HG02623 (cell line): ENCODE measurements at regions not wholly inside any gene's neighbourhood (a gene's known extent, or its start where the extent isn't known, plus 50 kb on each side); places are given as distances from the start of the nearest gene placed in this dataset.

Source experiments
- ATAC-seq: cut with Tn5 transposase; IDR thresholded peaks from one replicate; pipeline ENCODE4 v1.9.1; 2021; ENCODE audit warnings: moderate library complexity; ENCODE audit not compliant: unreplicated experiment

GRCh38 chrX:121102101-121102500 lies 54.7 kb downstream of the GLUD2 start:
- no peak for ATAC-seq

GRCh38 chrX:121103381-121103780 lies 56.0 kb downstream of the GLUD2 start:
- ATAC-seq: no peak

GRCh38 chrX:121106484-121107235 lies 59.2 kb downstream of the GLUD2 start:
- no peak for ATAC-seq

- ATAC-seq: no peak
Measured at GRCh38 chrX:121109986-121110385, 62.6 kb downstream of the GLUD2 start.

GRCh38 chrX:121110536-121110935 lies 63.1 kb downstream of the GLUD2 start:
- ATAC-seq: no peak

GRCh38 chrX:121114691-121115090 lies 67.3 kb downstream of the GLUD2 start:
- ATAC-seq: no peak

GRCh38 chrX:121120690-121121605 lies 73.5 kb downstream of the GLUD2 start:
- ATAC-seq: no peak

GRCh38 chrX:121122332-121122731 lies 74.9 kb downstream of the GLUD2 start:
- ATAC-seq: no peak

- ATAC-seq: no peak
Measured at GRCh38 chrX:121128925-121129877, 81.8 kb downstream of the GLUD2 start.

GRCh38 chrX:121132675-121133074 lies 85.3 kb downstream of the GLUD2 start:
- no peak for ATAC-seq

GRCh38 chrX:121135488-121136207 lies 88.2 kb downstream of the GLUD2 start:
- ATAC-seq: no peak

- ATAC-seq: no peak
Measured at GRCh38 chrX:121146059-121146628, 98.7 kb downstream of the GLUD2 start.

GRCh38 chrX:121150217-121150616 lies 102.8 kb downstream of the GLUD2 start:
- no peak for ATAC-seq

GRCh38 chrX:121151293-121151692 lies 103.9 kb downstream of the GLUD2 start:
- ATAC-seq: peak; percentile 80

GRCh38 chrX:121154858-121155404 lies 107.5 kb downstream of the GLUD2 start:
- no peak for ATAC-seq

GRCh38 chrX:121160987-121161386 lies 113.6 kb downstream of the GLUD2 start:
- ATAC-seq: peak; percentile 83

GRCh38 chrX:121161501-121161933 lies 114.1 kb downstream of the GLUD2 start:
- peak; percentile 38 for ATAC-seq

- ATAC-seq: no peak
Measured at GRCh38 chrX:121163443-121163842, 116.0 kb downstream of the GLUD2 start.

GRCh38 chrX:121165930-121166359 lies 118.5 kb downstream of the GLUD2 start:
- ATAC-seq: no peak
